ENCODE measurements at regions not wholly inside any gene's neighbourhood (a gene's known extent, or its start where the extent isn't known, plus 50 kb on each side); places are given as distances from the start of the nearest gene placed in this dataset.

DNA sequence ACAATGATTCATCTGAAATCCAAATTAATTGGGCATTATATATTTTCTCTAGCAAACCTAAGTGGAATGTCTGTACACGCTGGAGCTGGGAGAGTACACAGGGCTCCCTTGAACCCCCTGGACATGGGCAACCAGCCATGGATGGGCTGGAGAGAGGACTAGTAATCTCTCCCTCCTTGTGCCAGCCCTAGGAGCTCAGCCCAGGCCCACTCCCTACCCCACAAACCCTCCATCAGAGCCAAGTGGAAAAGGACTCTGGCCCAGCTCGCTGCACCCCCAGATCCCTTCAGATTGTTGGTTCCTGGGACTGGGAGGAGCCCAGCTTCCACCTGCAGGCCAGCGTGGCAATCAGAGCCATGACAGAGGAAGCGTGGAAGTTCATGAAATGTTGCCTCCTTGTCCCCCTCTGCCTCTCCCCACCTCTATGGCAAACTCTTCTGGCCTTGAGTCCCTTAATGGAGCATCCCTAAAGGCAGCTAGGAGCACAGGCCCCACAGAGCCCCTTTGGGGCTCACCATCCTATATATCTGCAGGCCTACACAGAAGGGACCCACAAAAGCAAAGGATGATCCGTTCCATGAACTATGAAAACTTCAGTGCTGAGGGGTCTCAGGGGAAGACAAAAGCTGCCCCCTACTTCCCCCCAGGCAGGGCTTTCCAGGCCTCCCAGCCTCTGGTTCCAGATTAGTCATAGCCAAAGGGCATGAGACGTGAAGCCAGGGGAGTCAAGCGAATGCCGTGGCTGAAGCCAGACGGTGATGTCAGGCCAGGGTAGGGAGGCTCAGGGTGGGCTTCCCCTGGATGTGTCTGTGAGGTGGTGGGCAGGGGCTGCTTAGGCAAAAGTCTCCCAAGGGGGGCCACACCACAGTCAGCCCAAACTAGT, 126.4 kb upstream of the MAFB start:
- no peak overlapping the region for H3K27ac ChIP-seq (ENCODE audit: low read depth in 1 of 2, low read length in 2 of 2)
- Mint-ChIP-seq H3K27ac (no peak overlapping the region), H3K4me3 (no peak overlapping the region), H3K4me1 (ENCODE audit: low read depth) (no peaks in the 10 kb centered on the region), H3K9me3 (peaks cover 4% of the 10 kb centered on the region), H3K36me3 (ENCODE audit: low read depth) (no peaks in the 10 kb centered on the region), H3K27me3 (no peaks in the 10 kb centered on the region)
- ChIA-PET POLR2A (no interaction called here), CTCF (no interaction called here)
- DNase-seq (no peak), ATAC-seq (ENCODE audit: poor library complexity) (no peak)
- intact Hi-C loops (cut with DNase I, micrococcal nuclease), result no loop called here
- H3K27me3 ChIP-seq (ENCODE audit: control insufficient read depth in 1 of 2, insufficient read depth in 2 of 2, low read length in 2 of 2), result no peaks in the 10 kb centered on the region
- no peaks in the 10 kb centered on the region for H3K4me1 ChIP-seq (ENCODE audit: insufficient read depth, low read length)
- TF ChIP-seq, protein P1, sequence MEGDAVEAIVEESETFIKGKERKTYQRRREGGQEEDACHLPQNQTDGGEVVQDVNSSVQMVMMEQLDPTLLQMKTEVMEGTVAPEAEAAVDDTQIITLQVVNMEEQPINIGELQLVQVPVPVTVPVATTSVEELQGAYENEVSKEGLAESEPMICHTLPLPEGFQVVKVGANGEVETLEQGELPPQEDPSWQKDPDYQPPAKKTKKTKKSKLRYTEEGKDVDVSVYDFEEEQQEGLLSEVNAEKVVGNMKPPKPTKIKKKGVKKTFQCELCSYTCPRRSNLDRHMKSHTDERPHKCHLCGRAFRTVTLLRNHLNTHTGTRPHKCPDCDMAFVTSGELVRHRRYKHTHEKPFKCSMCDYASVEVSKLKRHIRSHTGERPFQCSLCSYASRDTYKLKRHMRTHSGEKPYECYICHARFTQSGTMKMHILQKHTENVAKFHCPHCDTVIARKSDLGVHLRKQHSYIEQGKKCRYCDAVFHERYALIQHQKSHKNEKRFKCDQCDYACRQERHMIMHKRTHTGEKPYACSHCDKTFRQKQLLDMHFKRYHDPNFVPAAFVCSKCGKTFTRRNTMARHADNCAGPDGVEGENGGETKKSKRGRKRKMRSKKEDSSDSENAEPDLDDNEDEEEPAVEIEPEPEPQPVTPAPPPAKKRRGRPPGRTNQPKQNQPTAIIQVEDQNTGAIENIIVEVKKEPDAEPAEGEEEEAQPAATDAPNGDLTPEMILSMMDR (IDR thresholded peaks at IDR 0.05), result no peak
- no peaks in the 10 kb centered on the region for H3K9me3 ChIP-seq (ENCODE audit: control insufficient read depth in 1 of 2, insufficient read depth in 1 of 2, low read length in 2 of 2)
- no peak overlapping the region for H3K4me3 ChIP-seq (ENCODE audit: low read length)
- no peaks in the 10 kb centered on the region for H3K36me3 ChIP-seq (ENCODE audit: insufficient read depth, low read length)

DNA sequence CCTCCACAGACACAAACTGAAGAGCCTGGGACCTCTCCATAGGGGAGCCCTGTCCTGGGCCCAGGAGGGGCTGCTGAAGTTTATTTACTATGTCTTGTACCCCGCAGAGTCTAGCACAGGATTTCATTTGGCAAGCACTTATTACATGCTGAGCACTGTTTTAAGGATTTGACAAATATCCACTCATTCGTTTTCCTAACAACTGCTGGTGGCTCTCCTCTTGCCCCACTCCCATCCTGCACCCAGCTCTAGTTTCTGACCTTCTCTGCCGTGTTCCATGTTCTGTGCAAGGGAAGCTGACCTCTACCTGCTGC, 127.0 kb upstream of the MAFB start:
- no peak overlapping the region for H3K27ac Mint-ChIP-seq
- ATAC-seq (ENCODE audit: poor library complexity), result no peak
- H3K4me1 Mint-ChIP-seq (ENCODE audit: low read depth), result no peaks in the 10 kb centered on the region

DNA sequence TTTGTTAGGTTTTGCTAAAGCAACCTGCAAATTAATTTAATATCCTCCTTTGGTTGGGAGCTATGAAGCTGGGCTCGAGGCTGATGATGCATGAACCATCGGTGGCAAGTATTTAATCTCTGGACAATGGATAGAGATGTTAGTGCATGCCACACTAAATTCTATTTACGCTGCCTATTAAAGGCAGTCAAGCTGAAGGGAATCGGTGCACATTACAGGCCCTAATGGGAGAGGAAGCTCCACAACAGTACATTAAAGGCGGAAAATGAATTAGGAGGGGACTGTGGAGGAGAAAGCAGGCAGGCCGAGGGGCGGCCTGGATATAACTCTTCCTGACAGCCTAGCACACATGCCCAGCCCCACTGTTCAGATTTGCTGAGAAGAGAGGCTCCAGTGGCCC, 132.4 kb upstream of the MAFB start:
- Histone ChIP-seq H3K36me3 (ENCODE audit: insufficient read depth, low read length) (no peaks in the 10 kb centered on the region), H3K4me1 (ENCODE audit: insufficient read depth, low read length) (no peaks in the 10 kb centered on the region), H3K9me3 (ENCODE audit: control insufficient read depth in 1 of 2, insufficient read depth in 1 of 2, low read length in 2 of 2) (no peaks in the 10 kb centered on the region), H3K4me3 (ENCODE audit: low read length) (no peak overlapping the region), H3K27me3 (ENCODE audit: control insufficient read depth in 1 of 2, insufficient read depth in 2 of 2, low read length in 2 of 2) (peaks cover 2 to 8% of the 10 kb centered on the region in 2 experiments), H3K27ac (ENCODE audit: low read depth in 1 of 2, low read length in 2 of 2) (no peak overlapping the region)
- H3K4me1 Mint-ChIP-seq (ENCODE audit: low read depth), result no peaks in the 10 kb centered on the region
- intact Hi-C loops (cut with DNase I, micrococcal nuclease), result no loop called here
- TF ChIP-seq, protein P1 (IDR thresholded peaks at IDR 0.05), result no peak
- ChIA-PET POLR2A (no interaction called here), CTCF (no interaction called here)
- DNase-seq, result no peak
- H3K36me3 Mint-ChIP-seq (ENCODE audit: low read depth), result no peaks in the 10 kb centered on the region
- peaks cover 8% of the 10 kb centered on the region for H3K9me3 Mint-ChIP-seq
- H3K27ac Mint-ChIP-seq, result no peak overlapping the region
- ATAC-seq (ENCODE audit: poor library complexity), result no peak
- H3K4me3 Mint-ChIP-seq, result no peak overlapping the region
- H3K27me3 Mint-ChIP-seq, result peaks cover 4% of the 10 kb centered on the region

More for the DNA sequence above, 127.0 kb upstream of the MAFB start:
- peaks cover 4% of the 10 kb centered on the region for H3K9me3 Mint-ChIP-seq
- CTCF ChIA-PET, result no interaction called here
- Histone ChIP-seq H3K4me1 (ENCODE audit: insufficient read depth, low read length) (no peaks in the 10 kb centered on the region), H3K27ac (ENCODE audit: low read depth in 1 of 2, low read length in 2 of 2) (no peak overlapping the region), H3K27me3 (ENCODE audit: control insufficient read depth in 1 of 2, insufficient read depth in 2 of 2, low read length in 2 of 2) (no peaks in the 10 kb centered on the region), H3K4me3 (ENCODE audit: low read length) (no peak overlapping the region), H3K9me3 (ENCODE audit: control insufficient read depth in 1 of 2, insufficient read depth in 1 of 2, low read length in 2 of 2) (no peaks in the 10 kb centered on the region), H3K36me3 (ENCODE audit: insufficient read depth, low read length) (no peaks in the 10 kb centered on the region)
- intact Hi-C loops (cut with DNase I, micrococcal nuclease), result no loop called here
- no peak overlapping the region for H3K4me3 Mint-ChIP-seq
- H3K36me3 Mint-ChIP-seq (ENCODE audit: low read depth), result no peaks in the 10 kb centered on the region
- TF ChIP-seq, protein P1 (IDR thresholded peaks at IDR 0.05), result no peak
- no peaks in the 10 kb centered on the region for H3K27me3 Mint-ChIP-seq
- no peak for DNase-seq
- POLR2A ChIA-PET, result no interaction called here

Measured in CD4-positive, alpha-beta T cell (primary cell).